Breast epithelium (tissue), 3 donors: ENCODE measurements at regions not wholly inside any gene's neighbourhood (a gene's known extent, or its start where the extent isn't known, plus 50 kb on each side); places are given as distances from the start of the nearest gene placed in this dataset.

Experiments
- POLR2A ChIP-seq: fragments of 450-650 bp; IDR thresholded peaks from one replicate; pipeline ENCODE4 v1.6.1; 2016; ENCODE audit warnings: antibody characterized with exemption, mild to moderate bottlenecking, moderate library complexity
- TF ChIP-seq, protein P1 (sequence below), 3 donors: fragments of 450-650 bp; IDR thresholded peaks; one replicate each; pipeline ENCODE4 v1.5.1; 2016 to 2017; ENCODE audit warnings: antibody characterized with exemption in 3 of 3, mild to moderate bottlenecking in 3 of 3, moderate library complexity in 3 of 3

DNA sequence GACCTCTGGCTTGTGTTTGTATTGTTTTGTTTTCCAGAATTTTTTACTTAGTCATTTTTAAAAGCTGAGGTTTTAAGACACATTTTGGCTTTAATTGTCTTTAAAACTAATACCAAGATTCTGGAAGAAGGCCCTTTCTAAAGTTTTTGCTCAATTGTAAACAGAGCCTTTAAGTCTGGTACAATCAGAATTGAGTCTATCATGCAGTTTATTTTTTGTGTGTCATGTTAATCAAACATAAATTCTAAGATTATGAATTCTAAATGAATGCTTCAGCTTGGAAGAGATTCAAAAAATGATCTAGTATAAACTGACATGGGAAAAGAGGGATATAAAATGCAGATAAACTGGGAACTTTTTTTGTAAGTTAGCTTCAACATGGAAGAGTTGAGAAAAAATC is 882.7 kb downstream of the TLE1 start:
- TF ChIP-seq POLR2A, result no peak
- TF ChIP-seq, protein P1, sequence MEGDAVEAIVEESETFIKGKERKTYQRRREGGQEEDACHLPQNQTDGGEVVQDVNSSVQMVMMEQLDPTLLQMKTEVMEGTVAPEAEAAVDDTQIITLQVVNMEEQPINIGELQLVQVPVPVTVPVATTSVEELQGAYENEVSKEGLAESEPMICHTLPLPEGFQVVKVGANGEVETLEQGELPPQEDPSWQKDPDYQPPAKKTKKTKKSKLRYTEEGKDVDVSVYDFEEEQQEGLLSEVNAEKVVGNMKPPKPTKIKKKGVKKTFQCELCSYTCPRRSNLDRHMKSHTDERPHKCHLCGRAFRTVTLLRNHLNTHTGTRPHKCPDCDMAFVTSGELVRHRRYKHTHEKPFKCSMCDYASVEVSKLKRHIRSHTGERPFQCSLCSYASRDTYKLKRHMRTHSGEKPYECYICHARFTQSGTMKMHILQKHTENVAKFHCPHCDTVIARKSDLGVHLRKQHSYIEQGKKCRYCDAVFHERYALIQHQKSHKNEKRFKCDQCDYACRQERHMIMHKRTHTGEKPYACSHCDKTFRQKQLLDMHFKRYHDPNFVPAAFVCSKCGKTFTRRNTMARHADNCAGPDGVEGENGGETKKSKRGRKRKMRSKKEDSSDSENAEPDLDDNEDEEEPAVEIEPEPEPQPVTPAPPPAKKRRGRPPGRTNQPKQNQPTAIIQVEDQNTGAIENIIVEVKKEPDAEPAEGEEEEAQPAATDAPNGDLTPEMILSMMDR (IDR thresholded peaks at IDR 0.05), result no peak
